ENCODE measurements at regions not wholly inside any gene's neighbourhood (a gene's known extent, or its start where the extent isn't known, plus 50 kb on each side); places are given as distances from the start of the nearest gene placed in this dataset.

GRCh38 chr14:38425324-38425976, 169.6 kb upstream of the CLEC14A start:
- Histone ChIP-seq H3K9ac (ENCODE audit: low read length) (no peak overlapping the region), H2AFZ (ENCODE audit: low read depth, low read length, poor library complexity, severe bottlenecking) (no peak overlapping the region), H3K79me2 (ENCODE audit: insufficient read depth, low read length) (no peaks in the 10 kb centered on the region), H3K4me3 (replicated peaks in 1 of 2; ENCODE audit: low read depth in 1 of 2, low read length in 2 of 2) (no peak overlapping the region), H3K27me3 (ENCODE audit: insufficient read depth, low read length) (no peaks in the 10 kb centered on the region), H3K4me1 (ENCODE audit: control insufficient read depth in 1 of 2, insufficient read depth in 2 of 2, low read length in 2 of 2) (no peaks in the 10 kb centered on the region), H3K9me2 (ENCODE audit: insufficient read depth) (no peaks in the 10 kb centered on the region), H3K36me3 (ENCODE audit: control insufficient read depth in 1 of 2, insufficient read depth in 2 of 2, low read length in 2 of 2) (no peaks in the 10 kb centered on the region), H4K20me1 (ENCODE audit: insufficient read depth) (no peaks in the 10 kb centered on the region), H3K4me2 (ENCODE audit: low read length) (no peak overlapping the region), H3K27ac (ENCODE audit: low read depth, low read length) (no peak overlapping the region), H3K9me3 (ENCODE audit: control insufficient read depth in 1 of 2, insufficient read depth in 1 of 2, low read depth in 1 of 2, low read length in 2 of 2) (peaks cover 2 to 4% of the 10 kb centered on the region in 2 experiments; a peak in 1 of 4 replicates)
- no TSS peak for BruUV-seq (replicated peaks)
- CTCF ChIA-PET, result no interaction called here
- ATAC-seq (no peak), DNase-seq (ENCODE audit: low read depth, low spot score) (no peak)
- TF ChIP-seq, protein P1, sequence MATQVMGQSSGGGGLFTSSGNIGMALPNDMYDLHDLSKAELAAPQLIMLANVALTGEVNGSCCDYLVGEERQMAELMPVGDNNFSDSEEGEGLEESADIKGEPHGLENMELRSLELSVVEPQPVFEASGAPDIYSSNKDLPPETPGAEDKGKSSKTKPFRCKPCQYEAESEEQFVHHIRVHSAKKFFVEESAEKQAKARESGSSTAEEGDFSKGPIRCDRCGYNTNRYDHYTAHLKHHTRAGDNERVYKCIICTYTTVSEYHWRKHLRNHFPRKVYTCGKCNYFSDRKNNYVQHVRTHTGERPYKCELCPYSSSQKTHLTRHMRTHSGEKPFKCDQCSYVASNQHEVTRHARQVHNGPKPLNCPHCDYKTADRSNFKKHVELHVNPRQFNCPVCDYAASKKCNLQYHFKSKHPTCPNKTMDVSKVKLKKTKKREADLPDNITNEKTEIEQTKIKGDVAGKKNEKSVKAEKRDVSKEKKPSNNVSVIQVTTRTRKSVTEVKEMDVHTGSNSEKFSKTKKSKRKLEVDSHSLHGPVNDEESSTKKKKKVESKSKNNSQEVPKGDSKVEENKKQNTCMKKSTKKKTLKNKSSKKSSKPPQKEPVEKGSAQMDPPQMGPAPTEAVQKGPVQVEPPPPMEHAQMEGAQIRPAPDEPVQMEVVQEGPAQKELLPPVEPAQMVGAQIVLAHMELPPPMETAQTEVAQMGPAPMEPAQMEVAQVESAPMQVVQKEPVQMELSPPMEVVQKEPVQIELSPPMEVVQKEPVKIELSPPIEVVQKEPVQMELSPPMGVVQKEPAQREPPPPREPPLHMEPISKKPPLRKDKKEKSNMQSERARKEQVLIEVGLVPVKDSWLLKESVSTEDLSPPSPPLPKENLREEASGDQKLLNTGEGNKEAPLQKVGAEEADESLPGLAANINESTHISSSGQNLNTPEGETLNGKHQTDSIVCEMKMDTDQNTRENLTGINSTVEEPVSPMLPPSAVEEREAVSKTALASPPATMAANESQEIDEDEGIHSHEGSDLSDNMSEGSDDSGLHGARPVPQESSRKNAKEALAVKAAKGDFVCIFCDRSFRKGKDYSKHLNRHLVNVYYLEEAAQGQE (IDR thresholded peaks at IDR 0.05; ENCODE audit: low read depth), result no peak
- TF ChIP-seq ELF1 (IDR thresholded peaks at IDR 0.05; ENCODE audit: borderline replicate concordance, low read depth) (no peak), JUND (IDR thresholded peaks at IDR 0.05) (no peak), SP1 (IDR thresholded peaks at IDR 0.05; ENCODE audit: low read depth) (no peak), SRF (IDR thresholded peaks at IDR 0.05; ENCODE audit: low read depth) (no peak)
- RAD21 ChIA-PET (ENCODE audit: low non-redundant PET in 1 of 2, low total read pairs in 2 of 2, uncharacterized antibody in 2 of 2, unreplicated experiment in 2 of 2), result no interaction called here
- POLR2A ChIA-PET, result no interaction called here
- intact Hi-C loops (cut with micrococcal nuclease), result no loop called here

DNA sequence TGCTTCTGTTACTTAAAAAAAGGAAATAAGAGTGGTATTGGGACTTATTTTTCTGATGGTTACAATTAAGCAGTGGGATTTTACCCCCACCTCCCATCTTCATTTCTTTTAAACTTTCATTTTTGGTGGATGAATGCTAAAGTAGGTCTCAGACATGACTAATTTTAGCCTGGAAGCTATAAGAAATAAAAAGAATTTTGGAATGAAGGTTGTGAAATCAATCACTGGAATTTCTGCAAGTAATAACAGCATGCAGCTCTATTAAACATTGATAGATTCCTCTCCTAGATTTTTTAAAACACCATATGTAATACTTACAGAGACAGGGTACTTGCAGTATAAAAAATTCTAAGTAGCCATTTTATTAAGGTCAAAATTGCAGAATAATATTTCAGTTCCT, 164.2 kb upstream of the CLEC14A start:
- no peaks in the 10 kb centered on the region for H4K20me1 ChIP-seq (ENCODE audit: insufficient read depth)
- no peak overlapping the region for H3K27ac ChIP-seq (ENCODE audit: low read depth, low read length)
- H3K27me3 ChIP-seq (ENCODE audit: insufficient read depth, low read length), result no peaks in the 10 kb centered on the region
- ATAC-seq, result no peak
- H3K4me3 ChIP-seq (replicated peaks in 1 of 2; ENCODE audit: low read depth in 1 of 2, low read length in 2 of 2), result no peak overlapping the region
- H2AFZ ChIP-seq (ENCODE audit: low read depth, low read length, poor library complexity, severe bottlenecking), result no peak overlapping the region
- no TSS peak for BruUV-seq (replicated peaks)
- no peaks in the 10 kb centered on the region for H3K4me1 ChIP-seq (ENCODE audit: control insufficient read depth in 1 of 2, insufficient read depth in 2 of 2, low read length in 2 of 2)
- no peak for DNase-seq (ENCODE audit: low read depth, low spot score)
- no peaks in the 10 kb centered on the region for H3K79me2 ChIP-seq (ENCODE audit: insufficient read depth, low read length)
- no peaks in the 10 kb centered on the region for H3K9me2 ChIP-seq (ENCODE audit: insufficient read depth)
- ChIA-PET RAD21 (ENCODE audit: low non-redundant PET in 1 of 2, low total read pairs in 2 of 2, uncharacterized antibody in 2 of 2, unreplicated experiment in 2 of 2) (no interaction called here), CTCF (no interaction called here), POLR2A (no interaction called here)
- H3K36me3 ChIP-seq (ENCODE audit: control insufficient read depth in 1 of 2, insufficient read depth in 2 of 2, low read length in 2 of 2), result no peaks in the 10 kb centered on the region
- no peak overlapping the region for H3K4me2 ChIP-seq (ENCODE audit: low read length)
- intact Hi-C loops (cut with micrococcal nuclease), result no loop called here
- H3K9ac ChIP-seq (ENCODE audit: low read length), result no peak overlapping the region
- TF ChIP-seq JUND (IDR thresholded peaks at IDR 0.05) (no peak), CEBPB (IDR thresholded peaks at IDR 0.05; ENCODE audit: low read depth) (no peak), ZNF274 (IDR thresholded peaks at IDR 0.05; ENCODE audit: low read depth, low read length) (no peak), ZFX (IDR thresholded peaks at IDR 0.05) (no peak), TCF7L2 (IDR thresholded peaks at IDR 0.05; ENCODE audit: borderline replicate concordance, extremely low read depth, insufficient read depth, insufficient read length) (no peak)
- TF ChIP-seq, protein P1 (IDR thresholded peaks at IDR 0.05; ENCODE audit: low read depth), result no peak
- TF ChIP-seq, protein P2, sequence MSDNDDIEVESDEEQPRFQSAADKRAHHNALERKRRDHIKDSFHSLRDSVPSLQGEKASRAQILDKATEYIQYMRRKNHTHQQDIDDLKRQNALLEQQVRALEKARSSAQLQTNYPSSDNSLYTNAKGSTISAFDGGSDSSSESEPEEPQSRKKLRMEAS (IDR thresholded peaks at IDR 0.05), result no peak
- H3K9me3 ChIP-seq (ENCODE audit: control insufficient read depth in 1 of 2, insufficient read depth in 1 of 2, low read depth in 1 of 2, low read length in 2 of 2), result 0 out of 4 replicates have a peak, but pooled peaks cover 0 to 4% of the 10 kb centered on the region in 2 experiments

Measured in HCT116 (cell line).